NCI-H1105 (cell line): ENCODE measurements at regions not wholly inside any gene's neighbourhood (a gene's known extent, or its start where the extent isn't known, plus 50 kb on each side); places are given as distances from the start of the nearest gene placed in this dataset.

Source experiments
- DNase-seq: peaks from one replicate; lab custom pipeline; 2025; lab: John Stamatoyannopoulos, UW

GRCh38 chr1:87615491-87615890, 286.8 kb downstream of the LMO4 start:
- no peak for DNase-seq

DNA sequence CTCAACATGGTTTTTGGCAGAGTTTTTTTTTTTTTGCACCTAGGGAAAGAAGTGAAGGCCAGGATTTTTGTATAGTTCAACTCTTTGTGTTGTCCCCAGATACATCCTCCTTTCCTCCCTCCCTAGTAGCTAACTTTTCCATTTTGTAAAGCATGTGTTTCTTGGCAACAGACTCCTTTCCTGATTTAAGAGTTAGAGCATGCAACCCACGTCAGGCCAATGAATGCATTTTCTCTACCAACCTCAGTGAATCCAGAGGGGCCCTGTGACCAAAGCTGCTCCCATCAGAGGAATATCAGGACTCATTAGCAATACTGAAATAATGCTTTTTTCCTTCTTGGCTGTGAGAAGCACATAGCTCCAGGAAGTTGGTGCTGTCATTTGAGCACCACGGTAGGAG, 287.2 kb downstream of the LMO4 start:
- no peak for DNase-seq

- no peak for DNase-seq
Measured at GRCh38 chr1:87620807-87621206, 292.1 kb downstream of the LMO4 start.

- no peak for DNase-seq
Measured at GRCh38 chr1:87629673-87630072, 301.0 kb downstream of the LMO4 start.

DNA sequence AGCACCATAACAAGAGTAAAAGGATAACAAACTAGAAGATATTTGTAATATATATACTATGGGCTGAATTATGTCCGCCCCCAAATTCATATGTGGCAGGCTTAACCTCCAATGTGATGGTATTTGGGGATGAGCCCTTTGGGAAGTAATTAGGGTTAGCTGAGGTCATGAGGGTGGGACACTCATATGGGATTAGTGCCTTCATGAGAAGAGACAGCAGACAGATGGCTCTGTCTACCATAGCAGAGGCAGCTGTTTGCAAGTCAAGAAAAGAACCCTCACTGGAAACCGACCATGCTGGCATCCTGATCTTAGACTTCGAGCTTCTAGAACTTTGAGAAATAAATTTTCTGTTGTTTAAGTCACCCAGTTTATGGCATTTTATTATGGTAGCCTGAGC, 303.6 kb downstream of the LMO4 start:
- DNase-seq = no peak

DNA sequence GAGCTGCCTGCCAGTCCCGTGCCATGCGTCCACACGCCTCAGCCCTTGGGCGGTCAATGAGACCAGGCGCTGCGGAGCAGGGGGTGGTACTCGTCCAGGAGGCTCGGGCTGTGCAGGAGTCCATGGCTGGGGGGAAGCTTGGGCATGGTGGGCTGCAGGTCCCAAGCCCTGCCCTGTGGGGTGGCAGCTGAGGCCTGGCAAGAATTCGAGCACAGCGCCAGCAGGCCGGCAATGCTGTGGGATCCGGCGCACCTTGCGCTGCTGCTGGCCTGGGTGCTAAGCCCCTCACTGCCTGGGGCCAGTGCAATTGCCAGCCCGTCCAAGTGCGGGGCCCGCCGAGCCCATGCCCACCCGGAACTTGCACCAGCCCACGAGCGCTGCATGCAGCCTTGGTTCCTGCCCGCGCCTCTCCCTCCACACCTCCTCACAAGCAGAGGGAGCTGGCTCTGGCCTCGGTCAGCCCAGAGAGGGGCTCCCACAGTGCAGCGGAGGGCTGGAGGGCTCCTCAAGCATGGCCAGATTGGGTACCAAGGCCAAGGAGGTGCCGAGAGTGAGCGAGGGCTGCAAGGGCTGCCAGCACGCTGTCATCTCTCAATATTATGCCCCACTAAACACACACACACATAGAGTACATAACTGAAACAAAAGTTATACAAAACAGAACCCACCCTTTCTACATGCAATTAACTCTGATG, 307.7 kb downstream of the LMO4 start:
- no peak for DNase-seq

DNA sequence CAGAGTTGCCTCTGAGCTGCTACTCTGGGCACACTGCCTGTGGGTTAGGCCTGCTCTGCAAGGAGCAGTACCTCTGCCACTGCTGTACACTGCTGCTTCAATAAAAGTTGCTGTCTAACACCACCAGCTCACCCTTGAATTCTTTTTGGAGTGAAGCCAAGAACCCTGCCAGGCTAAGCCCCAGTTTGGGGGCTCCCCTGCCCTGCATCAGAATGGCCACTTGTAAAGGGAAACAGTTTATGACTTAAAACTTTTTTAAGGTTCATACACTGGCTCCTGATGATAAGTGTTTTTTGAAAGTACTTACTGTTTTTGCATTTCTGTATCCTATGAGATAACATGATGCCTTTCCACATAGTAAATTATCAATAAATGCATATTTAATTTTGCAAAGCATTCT, 310.0 kb downstream of the LMO4 start:
- no peak for DNase-seq

GRCh38 chr1:87641996-87642395, 313.3 kb downstream of the LMO4 start:
- DNase-seq = no peak

DNA sequence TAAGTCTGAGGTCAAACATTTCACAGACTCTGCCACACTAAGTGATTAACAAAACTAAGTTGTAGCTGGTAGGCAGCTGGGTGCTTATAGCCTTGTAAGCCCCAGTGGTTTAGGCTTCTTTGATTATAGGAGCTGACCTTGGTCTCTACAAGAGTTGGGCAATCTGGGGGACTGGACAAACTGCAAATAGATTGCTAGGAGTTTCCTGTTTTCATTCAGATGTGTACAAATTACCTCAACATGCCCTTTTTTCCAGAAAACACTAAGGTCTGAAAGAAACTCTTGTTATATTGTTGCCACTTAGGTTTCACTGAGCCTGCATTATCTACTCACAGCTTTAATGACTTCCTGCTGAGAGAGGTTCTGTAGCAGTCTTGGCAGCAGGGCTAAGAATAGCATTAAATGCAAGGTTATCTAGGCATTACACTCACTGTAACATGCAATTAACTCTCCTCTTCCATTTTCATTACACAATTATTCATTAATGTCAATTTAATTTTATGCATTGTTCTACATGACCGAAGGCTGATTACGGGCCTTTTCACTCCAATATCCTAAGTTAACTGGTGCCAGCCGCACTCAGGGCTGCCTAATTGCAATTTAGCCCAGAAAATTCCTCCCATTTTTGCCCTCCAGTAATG, 314.0 kb downstream of the LMO4 start:
- peak; percentile 90 for DNase-seq

- DNase-seq = no peak
Measured at GRCh38 chr1:87644033-87644578, 315.4 kb downstream of the LMO4 start.

- peak; percentile 19 for DNase-seq
Measured at GRCh38 chr1:87644579-87645190, 316.0 kb downstream of the LMO4 start.

GRCh38 chr1:87647430-87648177, 318.9 kb downstream of the LMO4 start:
- no peak for DNase-seq

DNA sequence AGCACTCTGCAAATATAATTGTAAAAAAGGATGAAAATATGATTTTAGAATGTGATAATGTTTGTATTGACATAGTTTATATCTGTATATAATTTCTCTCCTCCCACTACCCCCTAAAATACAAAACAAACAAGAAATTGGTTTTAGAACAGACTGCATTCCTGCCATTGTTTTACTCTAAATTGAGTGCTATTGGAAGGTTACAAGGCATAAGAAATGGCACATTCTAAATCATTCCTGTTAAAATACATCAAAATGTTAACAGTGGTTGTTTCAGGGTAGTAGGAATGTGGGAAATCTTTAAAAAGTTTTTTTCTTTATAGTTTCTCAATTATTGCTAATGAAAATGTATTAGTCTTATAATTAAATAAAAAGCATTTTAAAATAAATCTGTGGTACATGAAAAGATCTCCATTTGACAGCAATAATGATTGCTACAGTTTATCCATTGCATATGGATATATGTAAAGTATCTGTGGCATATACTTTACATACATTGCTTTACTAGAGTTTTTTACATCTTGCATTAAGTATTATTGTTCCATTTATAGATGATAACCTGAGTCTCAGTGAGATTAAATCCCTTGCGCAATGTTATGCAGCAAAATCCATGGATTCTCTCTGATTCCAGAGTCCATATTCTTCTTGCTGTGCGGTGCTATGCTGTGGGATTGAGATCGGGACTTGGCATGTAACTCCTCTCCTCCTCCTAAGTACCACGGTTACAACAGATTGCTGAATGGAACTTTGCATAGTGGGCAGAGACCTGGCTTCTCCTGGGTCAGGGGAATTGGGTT, 319.8 kb downstream of the LMO4 start:
- DNase-seq = no peak

- no peak for DNase-seq
Measured at GRCh38 chr1:87650306-87650705, 321.6 kb downstream of the LMO4 start.

DNA sequence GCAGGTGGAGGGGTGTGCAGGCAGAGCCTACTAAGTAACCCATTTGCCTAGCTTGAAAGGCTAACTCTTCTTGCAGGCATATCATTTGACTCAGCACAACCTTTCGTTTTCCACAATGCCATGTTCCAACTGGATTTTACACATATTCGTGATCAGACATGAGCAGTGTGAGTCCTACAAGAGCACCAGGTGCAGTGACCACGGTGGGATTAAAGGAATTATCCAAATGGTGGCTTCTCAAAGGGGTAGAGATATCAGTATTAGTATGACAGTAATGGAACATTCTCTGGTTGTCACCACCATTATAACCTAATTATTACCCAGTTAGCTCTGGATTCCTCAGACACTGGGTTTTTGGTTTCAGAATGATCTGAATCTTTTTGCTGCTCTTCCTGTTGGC, 323.5 kb downstream of the LMO4 start:
- no peak for DNase-seq

GRCh38 chr1:87665151-87665550, 336.5 kb downstream of the LMO4 start:
- DNase-seq = no peak

DNA sequence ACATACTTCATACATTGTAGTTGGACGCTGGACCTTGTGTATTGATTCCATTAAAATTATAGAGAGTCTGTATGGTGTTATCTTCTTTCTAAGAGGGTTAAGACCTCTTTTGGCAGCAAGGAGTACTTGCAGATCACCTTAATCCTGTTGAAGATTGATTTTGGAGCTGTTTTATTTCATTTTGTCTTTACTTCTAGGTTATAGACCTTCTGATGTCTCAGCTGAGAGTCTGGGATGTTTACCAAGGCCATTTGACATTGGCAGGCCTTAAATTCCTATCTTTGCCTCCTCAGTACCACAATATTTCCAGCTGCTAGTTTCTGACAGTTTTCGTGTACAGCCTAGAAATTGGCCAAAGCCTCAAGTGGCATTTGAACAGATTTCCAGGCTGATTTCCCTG, 338.0 kb downstream of the LMO4 start:
- no peak for DNase-seq

- no peak for DNase-seq
Measured at GRCh38 chr1:87669674-87670073, 341.0 kb downstream of the LMO4 start.

GRCh38 chr1:87673309-87673708, 344.6 kb downstream of the LMO4 start:
- no peak for DNase-seq

DNA sequence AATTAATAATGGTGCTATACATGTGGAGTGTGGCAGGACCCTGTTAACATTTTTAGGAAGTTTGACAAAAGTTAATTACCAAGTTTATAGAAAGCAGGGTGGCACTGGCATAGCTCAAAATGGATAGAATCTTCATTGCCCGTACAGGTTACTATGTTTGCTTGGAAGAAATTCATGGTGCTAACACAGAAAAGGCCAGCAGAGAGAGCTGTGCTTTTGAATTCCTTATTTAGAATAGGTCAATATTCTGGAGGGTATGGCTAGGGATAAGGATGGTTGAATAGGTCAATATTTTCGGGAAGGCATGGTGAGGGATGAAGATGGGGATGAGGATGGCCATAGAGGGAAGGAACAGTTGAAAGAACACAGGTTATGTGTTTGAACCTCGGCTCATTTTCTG, 345.1 kb downstream of the LMO4 start:
- no peak for DNase-seq

- no peak for DNase-seq
Measured at GRCh38 chr1:87674791-87675190, 346.1 kb downstream of the LMO4 start.

GRCh38 chr1:87678266-87678665, 349.6 kb downstream of the LMO4 start:
- DNase-seq = no peak
